ENCODE measurements at regions not wholly inside any gene's neighbourhood (a gene's known extent, or its start where the extent isn't known, plus 50 kb on each side); places are given as distances from the start of the nearest gene placed in this dataset.

- no peak for DNase-seq
Observed at GRCh38 chr18:46352520-46353250, 248.5 kb downstream of the HAUS1 start.

GRCh38 chr18:46353460-46353859 lies 249.3 kb downstream of the HAUS1 start:
- DNase-seq = no peak

GRCh38 chr18:46356278-46357033 lies 252.3 kb downstream of the HAUS1 start:
- DNase-seq = no peak

GRCh38 chr18:46360102-46360699 lies 256.0 kb downstream of the HAUS1 start:
- DNase-seq = no peak

- no peak for DNase-seq
Observed at GRCh38 chr18:46360866-46361265, 256.7 kb downstream of the HAUS1 start.

- DNase-seq = no peak
Observed at GRCh38 chr18:46362533-46362932, 258.3 kb downstream of the HAUS1 start.

- DNase-seq = no peak
Observed at GRCh38 chr18:46364048-46364447, 259.9 kb downstream of the HAUS1 start.

GRCh38 chr18:46366201-46366600 lies 262.0 kb downstream of the HAUS1 start:
- no peak for DNase-seq

GRCh38 chr18:46366751-46367376 lies 262.7 kb downstream of the HAUS1 start:
- DNase-seq = no peak

- no peak for DNase-seq
Observed at GRCh38 chr18:46369323-46369722, 265.1 kb downstream of the HAUS1 start.

GRCh38 chr18:46370898-46371297 lies 266.7 kb downstream of the HAUS1 start:
- no peak for DNase-seq

GRCh38 chr18:46372670-46373069 lies 268.5 kb downstream of the HAUS1 start:
- DNase-seq = no peak

GRCh38 chr18:46373131-46373530 lies 268.9 kb downstream of the HAUS1 start:
- DNase-seq = no peak

- DNase-seq = no peak
Observed at GRCh38 chr18:46373791-46374190, 269.6 kb downstream of the HAUS1 start.

- no peak for DNase-seq
Observed at GRCh38 chr18:46374850-46375249, 270.7 kb downstream of the HAUS1 start.

GRCh38 chr18:46377557-46377956 lies 273.4 kb downstream of the HAUS1 start:
- no peak for DNase-seq

- DNase-seq = no peak
Observed at GRCh38 chr18:46378126-46378863, 274.1 kb downstream of the HAUS1 start.

GRCh38 chr18:46378864-46379207 lies 274.7 kb downstream of the HAUS1 start:
- DNase-seq = peak; percentile 45

GRCh38 chr18:46379323-46379950 lies 275.3 kb downstream of the HAUS1 start:
- no peak for DNase-seq

GRCh38 chr18:46385124-46385523 lies 271.9 kb downstream of the LOXHD1 start:
- peak; percentile 51 for DNase-seq

- DNase-seq = no peak
Observed at GRCh38 chr18:46386788-46387187, 270.2 kb downstream of the LOXHD1 start.

- no peak for DNase-seq
Observed at GRCh38 chr18:46387441-46388131, 269.4 kb downstream of the LOXHD1 start.
